ENCODE measurements at regions not wholly inside any gene's neighbourhood (a gene's known extent, or its start where the extent isn't known, plus 50 kb on each side); places are given as distances from the start of the nearest gene placed in this dataset.
"Not testable (repeated sequence)": the region's sequence is repeated elsewhere in the genome, so short reads cannot be mapped to it uniquely, and the experiment has no call there.

DNA sequence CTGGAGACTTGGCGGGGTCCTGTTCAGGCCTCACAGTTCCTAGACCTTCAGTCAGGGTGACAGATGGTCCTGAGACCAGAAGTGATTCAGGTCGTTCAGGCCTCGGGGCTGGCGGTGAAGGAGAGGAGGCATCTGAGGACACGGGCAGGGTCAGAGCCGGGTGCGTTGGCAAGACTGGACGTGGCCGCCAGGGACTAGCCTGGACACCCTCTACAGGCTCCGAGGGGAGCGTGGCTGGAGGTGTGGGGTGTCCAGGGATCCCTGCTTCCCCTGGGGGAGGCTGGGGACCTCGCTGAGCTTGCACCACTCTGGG is 64.0 kb upstream of the TARDBP start:
- Histone ChIP-seq H3K4me1 (peaks cover 10 to 20% (median 14%) of the 10 kb centered on the region in 4 donors), H3K9me3 (peaks cover 0 to 4% (median 1%) of the 10 kb centered on the region in 4 donors), H3K27ac (replicated peaks in 1 of 4) (no peak overlapping the region), H3K27me3 (peaks cover 0 to 4% (median 0%) of the 10 kb centered on the region in 4 donors), H3K36me3 (no peaks in the 10 kb centered on the region), H3K4me3 (no peak overlapping the region)
- intact Hi-C loops (cut with DNase I): loop anchor here (5.0 kb wide), 1 partner anchor 451 kb away; no protein-coding TSS in a partner anchor
- TF ChIP-seq POLR2A (IDR thresholded peaks at IDR 0.05; ENCODE audit: low read depth): no peak
- no peak for DNase-seq (ENCODE audit: extremely low spot score)
- 73% methylated on average over 4 of the region's 12 CpGs for WGBS

GRCh38 chr1:10950316-10951172 is 61.9 kb upstream of the TARDBP start:
- Histone ChIP-seq H3K4me1 (peaks cover 0 to 6% (median 1%) of the 10 kb centered on the region in 4 donors), H3K27me3 (peaks cover 0 to 4% (median 0%) of the 10 kb centered on the region in 4 donors), H3K36me3 (no peaks in the 10 kb centered on the region), H3K9me3 (peaks cover 0 to 15% (median 5%) of the 10 kb centered on the region in 4 donors), H3K4me3 (no peak overlapping the region), H3K27ac (replicated peaks in 1 of 4) (no peak overlapping the region)
- no peak for DNase-seq (ENCODE audit: extremely low spot score)
- intact Hi-C loops (cut with DNase I): no loop called here
- TF ChIP-seq POLR2A (IDR thresholded peaks at IDR 0.05; ENCODE audit: low read depth) (no peak), POLR2AphosphoS5 (IDR thresholded peaks at IDR 0.05) (no peak), EP300 (IDR thresholded peaks at IDR 0.05) (no peak), CTCF (IDR thresholded peaks at IDR 0.05) (no peak)
- WGBS: 87% methylated on average over 17 of the region's 17 CpGs

GRCh38 chr1:10951298-10951697 is 61.2 kb upstream of the TARDBP start:
- H3K36me3 ChIP-seq; H3K27me3 ChIP-seq; H3K4me1 ChIP-seq; H3K27ac ChIP-seq (replicated peaks in 1 of 4); H3K4me3 ChIP-seq; intact Hi-C loops (cut with DNase I); DNase-seq (ENCODE audit: extremely low spot score): not testable (repeated sequence)
- H3K9me3 ChIP-seq: peaks cover 0 to 15% (median 5%) of the 10 kb centered on the region in 4 donors
- WGBS: 93% methylated on average over 7 of the region's 7 CpGs

GRCh38 chr1:10951961-10952360 is 60.5 kb upstream of the TARDBP start:
- Histone ChIP-seq H3K36me3 (no peaks in the 10 kb centered on the region), H3K27ac (replicated peaks in 1 of 4) (no peak overlapping the region), H3K4me3 (no peak overlapping the region), H3K9me3 (peaks cover 0 to 15% (median 5%) of the 10 kb centered on the region in 4 donors), H3K27me3 (no peaks in the 10 kb centered on the region), H3K4me1 (peaks cover 0 to 2% (median 1%) of the 10 kb centered on the region in 4 donors)
- TF ChIP-seq EP300 (IDR thresholded peaks at IDR 0.05) (no peak), CTCF (IDR thresholded peaks at IDR 0.05) (no peak), POLR2AphosphoS5 (IDR thresholded peaks at IDR 0.05) (no peak), POLR2A (IDR thresholded peaks at IDR 0.05; ENCODE audit: low read depth) (no peak)
- WGBS: 56% methylated on average over 4 of the region's 4 CpGs
- DNase-seq (ENCODE audit: extremely low spot score): no peak
- intact Hi-C loops (cut with DNase I): no loop called here

DNA sequence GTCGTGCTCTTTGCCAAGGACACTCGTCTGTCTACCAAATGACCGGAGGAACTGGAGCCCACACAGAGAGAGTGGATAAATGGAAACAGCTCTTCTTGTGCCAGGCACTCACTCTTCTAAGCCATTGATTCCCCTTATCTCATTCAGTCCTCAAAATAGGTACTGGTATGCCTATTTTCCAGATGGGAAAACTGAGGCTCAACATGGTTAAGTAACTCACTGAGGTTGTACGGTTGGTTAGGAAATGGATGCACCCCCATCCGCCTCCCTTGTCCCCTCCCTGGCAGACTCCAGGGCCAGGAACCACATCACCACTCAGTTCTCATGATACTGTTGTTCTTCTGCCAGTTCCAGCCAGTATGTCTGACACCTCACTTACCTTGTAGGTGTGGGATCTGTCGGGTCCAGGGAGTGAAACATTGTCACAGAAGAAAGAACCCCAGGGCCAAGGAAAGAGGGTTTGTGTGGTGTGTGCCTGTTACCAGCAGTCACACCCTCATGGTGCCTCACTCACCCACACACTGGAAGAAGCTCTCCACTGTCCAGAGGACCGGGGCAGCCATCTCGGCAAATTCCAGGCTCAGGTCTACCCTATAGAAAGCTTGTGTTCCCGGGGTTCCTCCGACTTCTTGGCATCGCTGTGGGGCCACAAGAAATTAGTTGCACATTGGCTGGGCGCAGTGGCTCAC is 58.8 kb upstream of the TARDBP start:
- no peaks in the 10 kb centered on the region for H3K27me3 ChIP-seq
- no peak overlapping the region for H3K27ac ChIP-seq (replicated peaks in 1 of 4)
- peaks cover 0 to 15% (median 5%) of the 10 kb centered on the region in 4 donors for H3K9me3 ChIP-seq
- H3K4me1 ChIP-seq: peaks cover 0 to 7% (median 3%) of the 10 kb centered on the region in 4 donors
- DNase-seq (ENCODE audit: extremely low spot score): no peak
- WGBS: 93% methylated on average over 12 of the region's 12 CpGs
- H3K36me3 ChIP-seq: no peaks in the 10 kb centered on the region
- no peak for TF ChIP-seq POLR2AphosphoS5 (IDR thresholded peaks at IDR 0.05)
- no peak for TF ChIP-seq CTCF (IDR thresholded peaks at IDR 0.05)
- TF ChIP-seq POLR2A (IDR thresholded peaks at IDR 0.05; ENCODE audit: low read depth): no peak
- no peak for TF ChIP-seq EP300 (IDR thresholded peaks at IDR 0.05)
- no peak overlapping the region for H3K4me3 ChIP-seq
- intact Hi-C loops (cut with DNase I): no loop called here

Data from esophagus muscularis mucosa (tissue), 4 donors.